ENCODE measurements at regions not wholly inside any gene's neighbourhood (a gene's known extent, or its start where the extent isn't known, plus 50 kb on each side); places are given as distances from the start of the nearest gene placed in this dataset.
A peak's percentile ranks its signal among the peaks of the same experiment; 100 is the strongest.

GRCh38 chr12:126856958-126857357 is 1410.0 kb upstream of the TMEM132C start:
- DNase-seq (ENCODE audit: low read depth): no peak

- DNase-seq (ENCODE audit: low read depth): no peak
Observed at GRCh38 chr12:126858560-126858959, 1408.4 kb upstream of the TMEM132C start.

- DNase-seq (ENCODE audit: low read depth): no peak
Observed at GRCh38 chr12:126860210-126860609, 1406.8 kb upstream of the TMEM132C start.

DNA sequence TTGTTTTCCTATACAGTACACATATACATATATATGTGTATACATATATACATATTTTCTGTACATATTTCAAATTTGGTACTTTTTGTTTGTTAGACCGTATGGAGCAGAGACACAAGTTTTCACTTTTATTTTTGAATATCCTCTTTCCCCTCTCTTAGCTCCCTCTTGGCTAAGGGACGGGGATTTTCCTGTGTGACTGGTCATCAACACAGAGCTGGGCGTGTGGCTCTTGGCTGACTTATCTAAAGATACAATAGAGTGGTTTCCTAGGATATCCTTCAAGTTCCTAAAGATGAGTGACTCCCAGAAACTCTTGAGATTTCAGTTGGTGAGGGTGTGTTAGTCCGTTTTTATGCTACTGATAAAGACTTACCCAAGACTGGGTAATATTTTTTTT is 1404.5 kb upstream of the TMEM132C start:
- DNase-seq (ENCODE audit: low read depth): no peak

DNA sequence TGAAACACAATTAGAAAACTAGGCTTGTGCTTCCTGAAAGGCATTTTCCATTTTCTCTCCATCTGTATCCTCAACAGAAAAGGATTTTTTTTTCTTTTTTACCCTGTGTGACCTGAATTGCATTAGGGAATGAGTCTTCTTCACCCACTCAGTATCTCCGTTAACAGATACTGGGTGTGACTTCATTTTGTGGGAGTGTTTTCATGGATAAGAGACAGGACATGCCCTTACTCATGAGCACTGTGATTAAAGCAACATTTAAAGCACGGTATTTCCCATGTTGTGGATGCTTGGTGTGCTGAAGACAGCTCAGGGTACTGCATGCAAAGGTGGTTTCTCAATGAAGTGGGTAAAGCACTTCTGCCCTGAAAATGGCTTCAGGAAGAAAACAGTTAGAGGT is 1397.3 kb upstream of the TMEM132C start:
- DNase-seq (ENCODE audit: low read depth): no peak

DNA sequence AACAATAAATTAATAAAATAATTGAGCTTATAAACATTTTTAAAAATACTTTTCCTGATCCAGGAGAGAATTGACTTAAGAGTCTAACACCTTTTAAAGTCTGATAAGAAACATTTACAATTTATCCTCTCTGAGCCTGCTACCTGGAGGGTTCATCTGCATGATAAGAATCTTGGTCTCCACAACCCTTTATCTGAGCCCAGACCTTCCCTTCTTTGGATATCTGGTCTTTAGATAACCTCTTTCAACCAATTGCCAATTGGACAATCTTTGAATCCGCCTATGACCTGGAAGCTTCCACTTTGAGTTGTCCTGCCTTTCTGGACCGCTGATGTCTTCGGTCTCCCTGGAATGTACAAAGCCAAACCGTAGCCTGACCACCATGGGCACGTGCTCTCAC is 1393.3 kb upstream of the TMEM132C start:
- no peak for DNase-seq (ENCODE audit: low read depth)

GRCh38 chr12:126874427-126875026 is 1392.4 kb upstream of the TMEM132C start:
- peak; percentile 13 for DNase-seq (ENCODE audit: low read depth)

DNA sequence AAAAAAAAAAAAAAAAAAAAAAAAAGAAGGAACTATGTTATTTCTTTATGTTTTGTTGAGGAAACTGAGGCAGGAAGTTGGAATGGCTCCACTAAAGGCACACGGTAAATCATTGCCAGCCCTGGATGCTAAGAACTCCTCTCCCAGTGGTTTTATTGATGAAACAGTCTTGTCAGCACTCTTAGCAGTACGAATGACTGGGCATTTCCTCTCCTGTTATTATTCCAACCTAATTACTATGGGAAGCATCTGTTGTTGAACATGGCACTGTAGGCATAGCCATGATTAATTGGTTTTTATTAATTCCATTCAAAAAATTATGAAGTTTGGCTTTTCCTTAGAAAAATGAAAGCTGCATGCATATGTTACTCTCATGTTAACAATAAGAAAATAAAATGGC is 1387.1 kb upstream of the TMEM132C start:
- no peak for DNase-seq (ENCODE audit: low read depth)

- no peak for DNase-seq (ENCODE audit: low read depth)
Observed at GRCh38 chr12:126883697-126884096, 1383.3 kb upstream of the TMEM132C start.

GRCh38 chr12:126889501-126889900 is 1377.5 kb upstream of the TMEM132C start:
- DNase-seq (ENCODE audit: low read depth): no peak

- DNase-seq (ENCODE audit: low read depth): no peak
Observed at GRCh38 chr12:126890097-126890496, 1376.9 kb upstream of the TMEM132C start.

DNA sequence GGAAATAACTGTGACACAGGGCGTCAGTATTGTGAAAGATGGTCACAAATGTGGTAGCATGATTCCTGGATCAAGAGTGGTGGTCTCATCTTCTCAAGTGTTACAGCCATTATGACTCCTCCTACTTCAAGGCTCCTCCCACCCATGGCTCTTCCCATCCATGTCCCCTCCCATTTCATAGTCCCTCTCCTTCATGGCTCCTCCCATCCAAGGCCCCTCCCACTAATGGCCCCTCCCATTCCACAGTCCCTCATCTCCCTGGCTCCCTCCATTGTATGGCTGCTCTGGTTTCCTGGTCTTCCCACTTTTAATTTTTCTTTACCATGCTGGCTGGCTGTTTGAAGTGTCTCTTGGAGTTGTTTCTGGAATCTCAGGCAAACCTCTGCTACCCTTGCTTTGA is 1375.2 kb upstream of the TMEM132C start:
- no peak for DNase-seq (ENCODE audit: low read depth)

DNA sequence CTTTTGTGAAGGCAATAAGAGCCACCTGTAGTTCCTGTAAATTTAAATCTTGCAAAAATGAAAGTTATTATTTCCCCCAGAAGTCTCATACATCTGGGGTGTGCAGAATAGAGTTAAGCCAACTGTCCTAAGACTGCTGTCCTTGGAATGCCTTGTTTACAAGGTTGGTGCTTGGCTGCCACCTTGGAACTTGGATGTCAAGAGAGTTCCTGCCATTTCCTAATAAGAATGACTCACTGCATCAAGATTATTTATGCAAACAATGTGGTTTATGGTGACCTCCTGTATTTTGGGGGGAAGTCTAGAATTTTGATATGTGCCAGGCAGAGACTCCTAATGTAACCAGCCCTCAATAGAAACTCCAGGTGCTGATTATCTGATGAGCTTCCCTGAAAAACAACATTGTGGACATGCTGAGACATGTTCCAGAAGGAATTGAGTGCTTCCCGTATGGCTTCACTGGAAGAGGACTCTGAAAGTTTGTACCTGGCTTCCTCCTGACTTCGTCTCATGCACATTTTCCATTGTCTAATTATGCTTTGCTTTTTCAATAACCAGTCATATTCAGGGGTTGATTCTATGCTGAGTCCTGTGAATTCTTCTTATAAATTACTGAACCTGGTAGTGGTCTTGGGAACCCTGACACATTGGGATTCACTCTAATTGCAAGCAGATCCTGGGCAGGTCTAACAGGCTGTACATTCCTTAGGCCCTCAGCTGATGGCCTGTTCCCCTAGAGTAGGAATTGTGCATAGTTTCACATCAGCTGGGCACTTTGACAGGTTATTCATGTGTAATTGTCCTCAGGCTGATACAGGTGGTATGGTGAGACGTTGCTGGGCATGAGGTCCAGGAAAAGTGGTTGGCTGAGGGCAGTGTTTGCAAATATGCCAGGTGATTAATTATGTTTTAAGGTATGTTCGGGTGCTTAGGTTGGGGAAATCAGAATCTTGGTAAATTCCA is 1370.7 kb upstream of the TMEM132C start:
- DNase-seq (ENCODE audit: low read depth): no peak

- DNase-seq (ENCODE audit: low read depth): no peak
Observed at GRCh38 chr12:126897102-126897501, 1369.9 kb upstream of the TMEM132C start.

DNA sequence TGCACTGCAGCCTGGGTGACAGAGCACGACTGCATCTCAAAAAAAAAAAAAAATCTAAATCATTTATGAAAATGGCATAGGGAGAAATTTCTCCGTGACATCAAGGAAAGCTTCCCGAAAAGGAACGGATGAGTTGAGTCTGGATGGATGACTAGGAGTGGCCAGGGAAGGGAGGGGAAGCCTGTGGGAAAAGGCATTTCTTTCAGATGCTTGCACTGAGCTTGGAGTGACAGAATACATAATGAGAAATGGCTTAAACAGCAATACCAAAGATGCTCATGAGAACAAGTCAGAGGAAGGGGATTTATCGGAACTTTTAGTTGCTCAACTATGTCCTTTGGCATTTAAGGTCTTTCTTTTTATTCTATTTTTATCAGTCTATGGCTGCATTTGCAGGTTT is 1369.2 kb upstream of the TMEM132C start:
- no peak for DNase-seq (ENCODE audit: low read depth)

DNA sequence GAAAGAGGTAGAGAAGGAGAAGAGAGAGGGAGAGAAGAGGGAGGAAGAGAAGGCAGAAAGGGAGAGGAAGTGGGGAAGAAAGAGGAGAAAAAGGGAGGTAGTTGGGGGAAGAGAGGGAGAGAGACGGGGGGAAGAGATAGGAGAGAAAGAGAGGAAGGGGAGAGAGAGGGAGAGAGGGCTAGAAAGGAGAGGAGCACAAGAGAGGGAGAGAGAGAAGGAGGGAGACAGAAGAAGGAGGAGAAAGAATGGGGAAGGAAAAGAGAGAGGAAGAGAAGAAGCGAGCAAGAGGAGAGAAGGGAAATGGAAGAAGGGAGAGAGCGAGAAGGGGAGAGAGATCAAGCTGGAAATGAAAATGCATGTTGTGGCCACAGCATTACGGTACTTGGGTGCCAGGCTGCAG is 1368.4 kb upstream of the TMEM132C start:
- DNase-seq (ENCODE audit: low read depth): no peak

DNA sequence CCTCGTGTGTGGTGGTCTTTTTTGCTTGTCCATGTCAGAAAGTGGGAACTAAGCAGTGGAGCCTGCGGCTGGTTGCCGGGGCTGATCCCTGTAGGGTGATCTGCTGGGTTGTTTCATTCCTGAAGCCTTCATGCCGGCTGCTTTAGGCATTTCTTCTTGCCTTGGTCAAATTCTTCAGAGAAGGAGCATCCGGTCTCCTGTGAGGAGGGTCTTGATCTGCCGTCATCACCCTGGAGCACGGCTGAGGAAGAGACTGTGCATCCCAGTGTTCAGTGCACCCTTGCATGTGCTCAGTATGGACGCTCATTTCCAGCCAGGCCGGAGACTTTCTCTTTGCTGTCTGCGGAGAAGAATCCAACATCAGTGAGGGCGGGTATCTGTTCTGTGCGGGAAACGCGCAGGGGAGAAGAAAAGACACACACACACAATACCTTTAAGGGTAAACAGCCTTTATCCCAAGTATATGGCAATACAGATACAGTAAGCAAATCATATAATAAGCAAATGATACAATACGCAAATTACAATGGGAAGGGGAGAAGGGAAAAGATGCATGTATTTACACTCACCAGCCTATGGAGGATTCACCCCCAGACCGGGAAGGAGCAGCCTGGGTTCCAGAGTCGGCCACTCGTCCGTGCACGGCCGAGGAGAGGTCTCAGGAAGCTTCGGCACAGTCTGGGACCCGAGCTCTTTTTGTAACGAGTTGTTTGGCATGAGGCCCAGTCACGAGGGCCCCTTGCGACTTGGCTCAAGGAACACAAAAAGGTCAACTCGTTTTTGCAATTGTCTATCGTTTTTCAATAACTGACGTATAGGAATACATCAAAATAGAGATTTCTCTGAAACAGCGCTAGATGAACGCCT is 1366.8 kb upstream of the TMEM132C start:
- no peak for DNase-seq (ENCODE audit: low read depth)

- DNase-seq (ENCODE audit: low read depth): no peak
Observed at GRCh38 chr12:126903027-126903876, 1363.7 kb upstream of the TMEM132C start.

DNA sequence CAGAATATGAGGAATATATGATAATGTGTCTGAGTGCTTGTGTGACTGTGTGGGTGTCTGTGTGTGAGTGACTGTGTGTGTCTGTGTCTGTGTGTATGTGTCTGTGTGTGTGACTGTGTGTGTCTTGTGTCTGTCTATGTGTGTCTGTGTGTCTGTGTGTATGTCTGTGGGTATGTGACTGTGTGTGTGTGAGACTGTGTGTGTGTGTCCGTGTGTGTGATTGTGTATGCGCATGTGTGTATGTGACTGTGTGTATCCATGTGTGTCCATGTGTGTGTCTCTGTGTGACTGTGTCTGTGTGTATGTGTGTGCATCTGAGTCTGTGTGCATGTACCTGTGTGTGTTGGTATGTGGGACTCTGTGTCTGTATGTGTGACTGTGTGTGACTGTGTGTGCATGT is 1361.2 kb upstream of the TMEM132C start:
- no peak for DNase-seq (ENCODE audit: low read depth)

DNA sequence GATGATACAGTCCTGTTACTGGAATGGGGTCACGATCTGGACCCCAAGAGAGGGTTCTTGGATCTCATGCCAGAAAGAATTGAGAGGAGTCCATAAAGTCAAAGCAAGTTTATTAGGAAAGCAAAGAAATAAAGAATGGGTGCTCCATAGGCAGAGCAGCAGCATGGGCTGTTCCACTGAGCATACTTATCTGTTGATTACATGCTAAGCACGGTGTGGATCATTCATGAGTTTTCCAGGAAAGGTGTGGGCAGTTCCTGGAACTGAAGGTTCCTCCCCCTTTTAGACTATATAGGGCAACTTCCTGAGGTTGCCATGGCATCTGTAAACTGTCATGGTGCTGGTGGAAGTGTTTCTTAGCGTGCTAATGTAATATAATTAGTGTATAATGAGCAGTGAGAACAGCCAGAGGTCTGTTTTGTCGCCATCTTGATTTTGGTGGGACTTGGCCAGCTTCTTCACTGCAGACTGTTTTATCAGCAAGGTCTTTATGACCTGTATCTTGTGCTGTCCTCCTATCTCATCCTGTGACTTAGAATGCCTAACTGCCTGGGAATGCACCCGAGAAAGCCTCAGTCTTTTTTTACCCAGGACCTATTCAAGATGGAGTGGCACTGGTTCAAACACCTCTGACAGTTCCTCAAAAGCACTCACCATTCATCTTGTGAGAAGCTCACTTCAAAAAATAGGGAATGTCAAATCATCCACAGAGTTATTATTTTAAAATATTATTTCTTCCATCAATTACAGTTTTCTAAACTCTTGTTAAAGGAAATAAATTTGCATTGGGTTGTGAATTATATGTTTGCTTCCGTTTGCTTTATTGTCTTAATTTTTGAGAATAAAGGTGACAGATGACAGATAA is 1358.8 kb upstream of the TMEM132C start:
- no peak for DNase-seq (ENCODE audit: low read depth)

DNA sequence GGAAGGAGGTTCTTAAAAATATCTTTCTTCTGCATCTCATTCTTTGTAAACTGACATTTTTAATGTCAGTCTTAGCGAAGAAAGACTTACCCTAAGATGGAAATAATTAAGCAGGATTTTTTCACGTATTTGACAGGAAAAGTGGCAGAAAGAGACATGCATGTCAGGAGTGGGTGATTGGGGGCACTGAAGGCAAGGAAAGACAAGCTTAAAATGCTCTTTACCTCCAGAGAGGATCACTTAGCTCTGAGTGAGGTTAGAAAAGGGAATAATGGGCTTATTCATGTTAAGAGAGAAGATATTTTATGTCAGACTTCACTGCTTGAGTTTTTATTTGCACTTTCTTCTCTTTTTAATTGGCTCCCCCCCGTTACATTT is 1358.2 kb upstream of the TMEM132C start:
- no peak for DNase-seq (ENCODE audit: low read depth)
